ENCODE measurements at regions not wholly inside any gene's neighbourhood (a gene's known extent, or its start where the extent isn't known, plus 50 kb on each side); places are given as distances from the start of the nearest gene placed in this dataset.

GRCh38 chr4:53672873-53673272, 81.6 kb upstream of the LNX1 start:
- H3K36me3 Mint-ChIP-seq (ENCODE audit: low read depth), result no peaks in the 10 kb centered on the region
- no peak overlapping the region for H3K4me3 Mint-ChIP-seq
- no peak overlapping the region for H3K27ac Mint-ChIP-seq
- H3K4me1 Mint-ChIP-seq, result no peaks in the 10 kb centered on the region
- peaks cover 6% of the 10 kb centered on the region for H3K9me3 Mint-ChIP-seq
- TF ChIP-seq, protein P1, sequence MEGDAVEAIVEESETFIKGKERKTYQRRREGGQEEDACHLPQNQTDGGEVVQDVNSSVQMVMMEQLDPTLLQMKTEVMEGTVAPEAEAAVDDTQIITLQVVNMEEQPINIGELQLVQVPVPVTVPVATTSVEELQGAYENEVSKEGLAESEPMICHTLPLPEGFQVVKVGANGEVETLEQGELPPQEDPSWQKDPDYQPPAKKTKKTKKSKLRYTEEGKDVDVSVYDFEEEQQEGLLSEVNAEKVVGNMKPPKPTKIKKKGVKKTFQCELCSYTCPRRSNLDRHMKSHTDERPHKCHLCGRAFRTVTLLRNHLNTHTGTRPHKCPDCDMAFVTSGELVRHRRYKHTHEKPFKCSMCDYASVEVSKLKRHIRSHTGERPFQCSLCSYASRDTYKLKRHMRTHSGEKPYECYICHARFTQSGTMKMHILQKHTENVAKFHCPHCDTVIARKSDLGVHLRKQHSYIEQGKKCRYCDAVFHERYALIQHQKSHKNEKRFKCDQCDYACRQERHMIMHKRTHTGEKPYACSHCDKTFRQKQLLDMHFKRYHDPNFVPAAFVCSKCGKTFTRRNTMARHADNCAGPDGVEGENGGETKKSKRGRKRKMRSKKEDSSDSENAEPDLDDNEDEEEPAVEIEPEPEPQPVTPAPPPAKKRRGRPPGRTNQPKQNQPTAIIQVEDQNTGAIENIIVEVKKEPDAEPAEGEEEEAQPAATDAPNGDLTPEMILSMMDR (IDR thresholded peaks at IDR 0.05), result no peak
- intact Hi-C loops (cut with micrococcal nuclease), result no loop called here
- POLR2A ChIA-PET, result no interaction called here
- DNase-seq (no peak), ATAC-seq (ENCODE audit: low read depth) (no peak)
- H3K27me3 Mint-ChIP-seq, result peaks cover 24% of the 10 kb centered on the region
- CTCF ChIA-PET, result no interaction called here

GRCh38 chr4:53671757-53672156, 80.5 kb upstream of the LNX1 start:
- H3K9me3 Mint-ChIP-seq, result peaks cover 6% of the 10 kb centered on the region
- intact Hi-C loops (cut with micrococcal nuclease), result no loop called here
- POLR2A ChIA-PET, result no interaction called here
- H3K4me3 Mint-ChIP-seq, result no peak overlapping the region
- H3K27ac Mint-ChIP-seq, result no peak overlapping the region
- no peaks in the 10 kb centered on the region for H3K4me1 Mint-ChIP-seq
- DNase-seq (no peak), ATAC-seq (ENCODE audit: low read depth) (no peak)
- H3K36me3 Mint-ChIP-seq (ENCODE audit: low read depth), result no peaks in the 10 kb centered on the region
- peaks cover 28% of the 10 kb centered on the region for H3K27me3 Mint-ChIP-seq
- TF ChIP-seq, protein P1 (IDR thresholded peaks at IDR 0.05), result no peak
- CTCF ChIA-PET, result no interaction called here

DNA sequence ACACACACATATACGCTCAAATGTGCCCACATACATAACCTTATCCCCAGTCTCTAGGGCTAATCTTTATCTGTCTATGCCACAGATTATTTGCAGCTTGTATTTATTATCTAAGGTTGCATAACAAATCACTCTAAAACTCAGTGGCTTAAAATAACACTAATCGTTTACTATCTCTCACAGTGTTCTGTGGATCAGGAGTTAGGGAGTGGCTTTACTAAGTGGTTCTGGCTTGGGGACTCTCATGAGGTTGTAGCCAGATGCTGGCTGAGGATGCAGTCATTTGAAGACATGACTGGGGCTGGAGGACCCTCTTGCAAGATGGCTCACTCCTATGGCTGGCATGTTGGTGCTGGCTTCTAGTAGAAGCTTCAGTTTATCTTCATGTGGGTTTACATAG, 68.5 kb upstream of the LNX1 start:
- H3K27me3 Mint-ChIP-seq, result no peaks in the 10 kb centered on the region
- ChIA-PET CTCF (no interaction called here), POLR2A (no interaction called here)
- H3K9me3 Mint-ChIP-seq, result no peaks in the 10 kb centered on the region
- intact Hi-C loops (cut with micrococcal nuclease), result no loop called here
- ATAC-seq (ENCODE audit: low read depth) (no peak), DNase-seq (no peak)
- H3K27ac Mint-ChIP-seq, result no peak overlapping the region
- no peaks in the 10 kb centered on the region for H3K4me1 Mint-ChIP-seq
- TF ChIP-seq, protein P1 (IDR thresholded peaks at IDR 0.05), result no peak
- H3K4me3 Mint-ChIP-seq, result no peak overlapping the region
- no peaks in the 10 kb centered on the region for H3K36me3 Mint-ChIP-seq (ENCODE audit: low read depth)

DNA sequence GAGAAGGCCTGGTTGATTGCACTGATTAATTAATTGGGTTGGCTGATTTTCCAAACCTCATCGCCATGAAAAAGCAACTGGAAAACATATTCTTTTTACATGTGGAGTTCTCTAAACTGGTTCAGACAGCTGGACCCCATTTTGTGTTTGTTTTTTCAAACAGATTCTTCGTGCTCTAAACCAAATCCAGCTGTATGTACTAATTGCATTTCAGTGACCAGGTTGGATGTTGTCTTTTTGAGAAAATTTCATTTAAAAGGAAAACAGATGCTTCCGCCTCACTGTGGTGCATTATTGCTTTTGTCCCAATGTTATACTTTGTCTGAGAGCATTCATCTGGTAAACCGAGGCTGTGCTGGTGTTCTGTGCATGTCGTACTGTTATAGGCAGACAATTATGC, 67.8 kb upstream of the LNX1 start:
- Mint-ChIP-seq H3K27me3 (no peaks in the 10 kb centered on the region), H3K4me1 (no peaks in the 10 kb centered on the region), H3K36me3 (ENCODE audit: low read depth) (no peaks in the 10 kb centered on the region), H3K27ac (no peak overlapping the region), H3K4me3 (no peak overlapping the region), H3K9me3 (no peaks in the 10 kb centered on the region)
- TF ChIP-seq, protein P1 (IDR thresholded peaks at IDR 0.05), result no peak
- DNase-seq, result no peak
- intact Hi-C loops (cut with micrococcal nuclease), result no loop called here
- ChIA-PET CTCF (no interaction called here), POLR2A (no interaction called here)
- no peak for ATAC-seq (ENCODE audit: low read depth)

- Mint-ChIP-seq H3K4me3 (no peak overlapping the region), H3K27ac (no peak overlapping the region), H3K4me1 (peaks cover 4% of the 10 kb centered on the region), H3K9me3 (no peaks in the 10 kb centered on the region), H3K36me3 (ENCODE audit: low read depth) (no peaks in the 10 kb centered on the region), H3K27me3 (no peaks in the 10 kb centered on the region)
- ATAC-seq (ENCODE audit: low read depth) (no peak), DNase-seq (no peak)
- TF ChIP-seq, protein P1 (IDR thresholded peaks at IDR 0.05), result no peak
- ChIA-PET POLR2A (no interaction called here), CTCF (no interaction called here)
- intact Hi-C loops (cut with micrococcal nuclease), result no loop called here
These were observed 66.7 kb upstream of the LNX1 start for GRCh38 chr4:53658029-53658428.
